K562 (cell line): ENCODE measurements at regions not wholly inside any gene's neighbourhood (a gene's known extent, or its start where the extent isn't known, plus 50 kb on each side); places are given as distances from the start of the nearest gene placed in this dataset.

Experiments used
- ATAC-seq: fragments of 200-7000 bp; cut with Tn5 transposase; 3 replicates; pipeline ENCODE4 v1.9.1; 2020; ENCODE audit warnings: moderate library complexity
- BruUV-seq: library from RNA; stranded (reverse); fragments of 400-500 nt; replicated peaks from 2 replicates; lab custom pipeline; 2021; lab: Mats Ljungman, UMichigan
- CTCF ChIA-PET: fragments of 300-600 bp; formaldehyde crosslinking; extraction: SDS; loops from one replicate; lab custom pipeline; 2021; ENCODE audit warnings: low intra/inter-chr PET ratio; lab: Yijun Ruan, JAX
- POLR2A ChIA-PET: fragments of 300-600, 350-650 bp; sonication (Branson Sonifier 250); formaldehyde crosslinking; extraction: SDS; loops from one replicate; lab custom pipeline; 2021; ENCODE audit warnings: antibody characterized with exemption, inconsistent platforms; lab: Yijun Ruan, JAX
- DNase-seq, 4 experiments: peaks; one replicate each; pipeline versions ENCODE4 v3.0.0 to v3.0.0-alpha.2; 2011 to 2018; ENCODE audit warnings: low spot score in 3 of 4, mixed read lengths in 3 of 4; ENCODE audit errors: extremely low read depth in 1 of 4
- FAIRE-seq: peaks from 2 replicates; lab custom pipeline; 2011; peaks lifted over from hg19 to GRCh38; lab: Jason Lieb, UNC
- H2AFZ ChIP-seq: 2 replicates; pipeline ENCODE4 v1.6.0; 2011; ENCODE audit warnings: low read depth, low read length, control low read depth, inconsistent platforms
- H3K27ac ChIP-seq: fragments of 200-600 bp; 3 replicates; pipeline ENCODE4 v1.8.0; 2011; ENCODE audit warnings: low read depth, mild to moderate bottlenecking, control low read depth, inconsistent platforms, low read length, moderate library complexity, mixed read lengths; ENCODE audit errors: extremely low read depth
- H3K27me3 ChIP-seq, 2 experiments: fragments of 300-600 bp in 1 of 2; 2 replicates in 1 of 2; 3 replicates in 1 of 2; pipeline versions ENCODE4 v1.6.0 to v1.8.0; 2011; ENCODE audit warnings: inconsistent platforms in 2 of 2, low read length in 2 of 2, mild to moderate bottlenecking in 1 of 2, mixed read lengths in 1 of 2, moderate library complexity in 1 of 2; ENCODE audit not compliant: control insufficient read depth in 2 of 2, insufficient read depth in 2 of 2
- H3K36me3 ChIP-seq: fragments of 300-600 bp; 3 replicates; pipeline ENCODE4 v1.8.0; 2011; ENCODE audit warnings: mild to moderate bottlenecking, low read length, inconsistent platforms; ENCODE audit not compliant: control insufficient read depth, insufficient read depth
- H3K4me1 ChIP-seq, 2 experiments: fragments of 200-600 bp in 1 of 2; replicated peaks in 1 of 2; 2 replicates in 1 of 2; 3 replicates in 1 of 2; pipeline versions ENCODE4 v1.5.1 to v1.8.0; 2011; ENCODE audit warnings: inconsistent platforms in 2 of 2, low read length in 2 of 2, mild to moderate bottlenecking in 1 of 2, mixed read lengths in 1 of 2, moderate library complexity in 1 of 2; ENCODE audit not compliant: control insufficient read depth in 2 of 2, insufficient read depth in 2 of 2
- H3K4me2 ChIP-seq: 2 replicates; pipeline ENCODE4 v1.6.1; 2011; ENCODE audit warnings: low read length, control low read depth, inconsistent platforms, mixed read lengths; ENCODE audit not compliant: insufficient read depth
- H3K4me3 ChIP-seq: fragments of 200-600 bp; sonication (generic), shearing (Covaris generic); 2 replicates; pipeline ENCODE4 v1.5.1; 2016; ENCODE audit warnings: control low read depth, inconsistent platforms
- H3K79me2 ChIP-seq: fragments of 200-600 bp; 3 replicates; pipeline ENCODE4 v1.8.0; 2011; ENCODE audit warnings: low read length, inconsistent platforms; ENCODE audit not compliant: control insufficient read depth, insufficient read depth
- H3K9ac ChIP-seq, 2 experiments: 2 replicates each; pipeline versions ENCODE4 v1.6.0 to v1.6.1; 2011; ENCODE audit warnings: low read depth in 2 of 2, low read length in 2 of 2, control low read depth in 1 of 2, inconsistent platforms in 1 of 2, mild to moderate bottlenecking in 1 of 2, mixed read lengths in 1 of 2; ENCODE audit not compliant: insufficient read depth in 1 of 2
- H3K9me1 ChIP-seq: one replicate; pipeline ENCODE4 v1.6.0; 2011; ENCODE audit warnings: inconsistent platforms, mild to moderate bottlenecking, low read length, moderate library complexity; ENCODE audit not compliant: control insufficient read depth, insufficient read depth
- H3K9me3 ChIP-seq: replicated peaks from 2 replicates; pipeline ENCODE4 v1.5.1; 2011; ENCODE audit warnings: low read depth, low read length, inconsistent platforms; ENCODE audit not compliant: control insufficient read depth, insufficient read depth
- H4K20me1 ChIP-seq: replicated peaks from 2 replicates; pipeline ENCODE4 v1.6.1; 2011; ENCODE audit warnings: low read length, inconsistent platforms, mixed read lengths; ENCODE audit not compliant: control insufficient read depth, insufficient read depth
- AFF1 ChIP-seq, 2 experiments: fragments of 450-650 bp; IDR thresholded peaks; 2 replicates each; pipeline ENCODE4 v1.6.1; 2018; ENCODE audit warnings: mild to moderate bottlenecking in 2 of 2, low read depth in 1 of 2; ENCODE audit not compliant: partially characterized antibody in 2 of 2
- CAMTA2 ChIP-seq: fragments of 250-450 bp; sonication (Bioruptor Pico); conservative IDR thresholded peaks from 2 replicates; pipeline ENCODE4 v1.5.1; 2022
- CCNT2 ChIP-seq: IDR thresholded peaks from 2 replicates; pipeline ENCODE4 v1.6.1; 2011; ENCODE audit warnings: borderline replicate concordance, low read depth, mild to moderate bottlenecking, moderate library complexity, mixed read lengths, low read length; ENCODE audit not compliant: insufficient read length; ENCODE audit errors: extremely low read depth
- DACH1 ChIP-seq: fragments of 450-650 bp; IDR thresholded peaks from 2 replicates; pipeline ENCODE4 v1.6.1; 2018; ENCODE audit not compliant: partially characterized antibody
- HNRNPL ChIP-seq: fragments of 200-400 bp; formaldehyde crosslinking; IDR thresholded peaks from 2 replicates; pipeline ENCODE4 v1.6.1; 2017; ENCODE audit warnings: low read depth, mild to moderate bottlenecking, low read length
- HOXB6 ChIP-seq: fragments of 250-450 bp; sonication (Bioruptor Pico); IDR thresholded peaks from 2 replicates; pipeline ENCODE4 v1.5.1; 2022; ENCODE audit warnings: mild to moderate bottlenecking, borderline replicate concordance
- ILF3 ChIP-seq: fragments of 450-650 bp; IDR thresholded peaks from 2 replicates; pipeline ENCODE4 v1.6.1; 2018; ENCODE audit warnings: antibody characterized with exemption, mild to moderate bottlenecking, moderate library complexity, borderline replicate concordance
- MTA2 ChIP-seq: fragments of 450-650 bp; IDR thresholded peaks from 2 replicates; pipeline ENCODE4 v1.6.1; 2016; ENCODE audit warnings: low read depth
- NCOA1 ChIP-seq: fragments of 450-650 bp; IDR thresholded peaks from 2 replicates; pipeline ENCODE4 v1.6.1; 2016; ENCODE audit warnings: low read depth
- NR3C1 ChIP-seq: sonication (generic); formaldehyde crosslinking; IDR thresholded peaks from 2 replicates; pipeline ENCODE4 v1.8.1; 2022; ENCODE audit warnings: missing genetic modification reagents
- SAFB ChIP-seq: fragments of 200-400 bp; formaldehyde crosslinking; IDR thresholded peaks from 2 replicates; pipeline ENCODE4 v1.6.1; 2017; ENCODE audit warnings: low read depth, low read length, borderline replicate concordance
- SETDB1 ChIP-seq: IDR thresholded peaks from one replicate; pipeline ENCODE4 v1.6.1; 2012; ENCODE audit warnings: low read length, control low read depth, inconsistent platforms
- SRSF7 ChIP-seq: fragments of 200-400 bp; formaldehyde crosslinking; optimal IDR thresholded peaks from 2 replicates; pipeline ENCODE3; 2017; ENCODE audit warnings: mild to moderate bottlenecking, low read depth, low read length
- XRCC3 ChIP-seq: fragments of 450-650 bp; IDR thresholded peaks from 2 replicates; pipeline ENCODE4 v1.6.1; 2017; ENCODE audit warnings: mild to moderate bottlenecking, moderate library complexity
- ZNF384 ChIP-seq: IDR thresholded peaks from 2 replicates; pipeline ENCODE4 v1.6.1; 2012; ENCODE audit warnings: low read depth, low read length, improper control_type of control experiment
- ZNF79 ChIP-seq: fragments of 250-450 bp; sonication (Bioruptor Pico); IDR thresholded peaks from 2 replicates; pipeline ENCODE4 v1.4.0; 2020; ENCODE audit warnings: low read depth, mild to moderate bottlenecking, moderate library complexity
- WGBS: fragments of 100-300 bp; shearing (Covaris generic); methylation state at CpG from one replicate; pipeline ENCODE4 v1.1.6; 2016; ENCODE audit warnings: low coverage, mixed read lengths; ENCODE audit not compliant: insufficient coverage; ENCODE audit errors: missing lambda C conversion rate; 5-methylcytosine and 5-hydroxymethylcytosine counted together
- in situ Hi-C: fragments of 300-500 bp; cut with MboI; formaldehyde crosslinking; loops from 4 replicates; pipeline ENCODE4 v1.15.0; 2018; ENCODE audit warnings: inconsistent platforms, mixed read lengths
- intact Hi-C: fragments of 100-400 bp; cut with micrococcal nuclease; formaldehyde crosslinking; loops from 2 replicates; pipeline ENCODE4 v1.14.2; 2022

- H3K27ac ChIP-seq: no peak overlapping the region
- CTCF ChIA-PET: no interaction called here
- H3K4me1 ChIP-seq: no peaks in the 10 kb centered on the region
- 1% methylated on average over 7 of the region's 7 CpGs for WGBS
- POLR2A ChIA-PET: no interaction called here
- no peak overlapping the region for H3K4me3 ChIP-seq
- no peaks in the 10 kb centered on the region for H3K9me3 ChIP-seq
- ATAC-seq (no peak), DNase-seq (no peak), FAIRE-seq (no peak)
- intact Hi-C loops (no loop called here), in situ Hi-C loops (no loop called here)
- H2AFZ ChIP-seq: no peak overlapping the region
- no peak overlapping the region for H3K9ac ChIP-seq
- no peaks in the 10 kb centered on the region for H4K20me1 ChIP-seq
- TF ChIP-seq SETDB1 (no peak), CCNT2 (no peak), MTA2 (no peak), HOXB6 (CRISPR knock-in tag) (no peak), NR3C1 (CRISPR knock-in tag) (no peak), SRSF7 (no peak), DACH1 (no peak), ILF3 (no peak)
- H3K36me3 ChIP-seq: no peaks in the 10 kb centered on the region
- no peaks in the 10 kb centered on the region for H3K79me2 ChIP-seq
- H3K9me1 ChIP-seq: no peaks in the 10 kb centered on the region
- no peaks in the 10 kb centered on the region for H3K27me3 ChIP-seq
- no TSS peak for BruUV-seq
- no peak overlapping the region for H3K4me2 ChIP-seq
Observed at GRCh38 chr13:105960326-105960725, 575.1 kb downstream of the EFNB2 start.

GRCh38 chr13:105959876-105960275 lies 575.6 kb downstream of the EFNB2 start:
- DNase-seq (no peak), FAIRE-seq (no peak), ATAC-seq (no peak)
- Histone ChIP-seq H3K27me3 (no peaks in the 10 kb centered on the region), H2AFZ (no peak overlapping the region), H3K4me2 (no peak overlapping the region), H3K4me3 (no peak overlapping the region), H3K9me3 (no peaks in the 10 kb centered on the region), H3K36me3 (no peaks in the 10 kb centered on the region), H3K9ac (no peak overlapping the region), H3K27ac (no peak overlapping the region), H3K79me2 (no peaks in the 10 kb centered on the region), H3K4me1 (no peaks in the 10 kb centered on the region), H4K20me1 (no peaks in the 10 kb centered on the region), H3K9me1 (no peaks in the 10 kb centered on the region)
- BruUV-seq: no TSS peak
- intact Hi-C loops: no loop called here
- POLR2A ChIA-PET: no interaction called here
- 0% methylated on average over 4 of the region's 6 CpGs for WGBS
- in situ Hi-C loops: no loop called here
- CTCF ChIA-PET: no interaction called here
- TF ChIP-seq HNRNPL (no peak), XRCC3 (no peak), CAMTA2 (no peak), ZNF384 (no peak), ZNF79 (no peak), AFF1 (IDR thresholded peaks at IDR 0.05; ENCODE audit: low read depth in 1 of 2, partially characterized antibody in 2 of 2) (no peak), NCOA1 (no peak), SAFB (no peak)
